D341Med (cell line): ENCODE measurements at regions not wholly inside any gene's neighbourhood (a gene's known extent, or its start where the extent isn't known, plus 50 kb on each side); places are given as distances from the start of the nearest gene placed in this dataset.

Experiments used
- DNase-seq: peaks from one replicate; pipeline ENCODE4 v3.0.0; 2012; ENCODE audit warnings: low spot score

DNA sequence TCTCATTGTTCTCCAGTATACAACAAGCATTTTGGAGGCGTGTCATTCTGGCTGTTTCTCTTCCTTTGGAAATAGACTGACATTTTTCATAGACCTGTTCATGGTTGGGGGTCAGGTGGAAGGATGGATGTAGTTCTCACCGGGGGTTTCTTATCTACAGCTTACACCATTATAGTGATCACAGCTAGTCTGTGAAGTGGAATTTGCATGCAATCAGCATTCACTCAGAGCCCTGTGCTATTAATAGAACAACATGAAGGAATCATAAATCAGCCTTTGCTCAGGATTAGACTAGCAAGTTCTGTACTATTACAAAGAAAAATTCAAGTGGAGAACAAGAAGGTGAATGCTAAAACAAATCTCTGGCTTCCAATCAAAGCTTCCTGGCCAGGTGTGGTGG, 132.6 kb upstream of the PUDP start:
- no peak for DNase-seq

DNA sequence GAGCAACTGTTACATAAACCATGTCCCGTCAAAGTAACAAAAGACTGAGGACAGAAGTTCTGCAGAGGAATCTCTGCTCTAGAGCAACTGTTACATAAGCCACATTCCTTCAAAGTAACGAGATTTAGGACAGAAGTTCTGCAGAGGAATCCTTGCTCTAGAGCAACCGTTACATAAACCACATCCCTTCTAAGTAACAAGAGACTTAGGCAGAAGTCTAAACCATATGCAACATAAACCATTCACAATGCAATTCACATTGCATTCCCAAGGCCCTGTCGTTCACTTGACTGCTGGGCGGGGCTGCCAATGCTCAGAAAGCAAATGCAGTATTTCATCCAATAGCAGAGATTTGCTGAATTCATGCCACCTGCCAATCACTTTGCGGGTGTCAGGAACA, 124.4 kb upstream of the PUDP start:
- DNase-seq: no peak

- DNase-seq: no peak
Measured at GRCh38 chrX:7270933-7271332, 123.0 kb upstream of the PUDP start.

DNA sequence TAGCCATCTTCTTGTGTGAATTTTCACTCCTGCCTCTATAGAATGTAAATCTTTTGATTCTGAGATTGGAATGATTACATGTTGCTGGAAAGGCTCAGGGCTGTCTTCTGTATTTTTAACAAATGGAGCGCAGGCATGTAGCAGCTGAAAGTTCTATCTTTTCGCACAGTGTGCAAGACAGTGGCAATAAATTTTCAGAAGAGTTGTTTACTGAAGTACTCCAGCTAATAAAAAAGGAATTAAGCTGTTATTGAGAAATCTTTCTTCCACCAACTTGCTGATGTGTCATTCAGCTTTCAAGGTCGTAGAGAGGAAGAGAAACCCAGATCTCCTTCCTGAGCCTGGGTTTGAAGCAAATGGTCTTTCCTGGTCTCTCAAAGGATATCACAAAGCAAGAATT, 122.0 kb upstream of the PUDP start:
- no peak for DNase-seq

DNA sequence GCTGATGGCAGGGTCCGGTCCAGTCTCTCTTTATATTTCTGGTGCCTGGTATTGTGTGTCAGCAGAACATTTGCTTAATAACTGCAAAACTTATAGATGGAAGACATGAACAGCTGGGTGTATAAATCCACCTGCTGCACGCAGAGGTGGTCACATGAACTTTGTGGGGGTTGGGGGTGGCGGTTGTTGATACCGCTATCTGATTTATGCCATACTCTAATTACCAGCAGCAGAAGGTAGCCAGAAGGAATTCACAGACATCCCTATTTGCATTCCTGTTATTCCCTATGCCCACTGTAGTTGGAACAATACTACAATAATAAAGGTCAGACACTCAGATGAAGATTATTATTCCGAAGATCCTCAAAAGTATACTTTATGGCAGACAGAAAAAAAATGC, 121.6 kb upstream of the PUDP start:
- DNase-seq: no peak

DNA sequence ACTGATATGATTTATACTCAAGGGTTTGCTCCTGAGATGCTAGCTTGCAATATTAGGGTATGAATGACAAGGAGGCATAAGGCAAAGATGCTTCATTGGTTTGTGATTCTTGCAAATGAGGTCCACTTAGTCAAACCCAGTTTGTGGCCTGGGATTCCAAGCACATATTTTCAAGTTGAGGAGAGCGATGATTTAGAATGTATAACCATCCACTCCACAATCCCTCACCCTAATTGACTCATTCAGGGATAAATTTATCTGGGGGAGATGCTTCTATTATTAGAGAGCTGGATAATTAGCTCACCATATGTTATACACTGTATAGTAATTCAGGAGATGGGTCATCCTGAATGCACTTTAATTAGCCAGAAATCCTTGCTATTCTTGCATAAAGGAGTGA, 118.3 kb upstream of the PUDP start:
- DNase-seq: no peak

- DNase-seq: no peak
Measured at GRCh38 chrX:7264399-7264798, 116.4 kb upstream of the PUDP start.

DNA sequence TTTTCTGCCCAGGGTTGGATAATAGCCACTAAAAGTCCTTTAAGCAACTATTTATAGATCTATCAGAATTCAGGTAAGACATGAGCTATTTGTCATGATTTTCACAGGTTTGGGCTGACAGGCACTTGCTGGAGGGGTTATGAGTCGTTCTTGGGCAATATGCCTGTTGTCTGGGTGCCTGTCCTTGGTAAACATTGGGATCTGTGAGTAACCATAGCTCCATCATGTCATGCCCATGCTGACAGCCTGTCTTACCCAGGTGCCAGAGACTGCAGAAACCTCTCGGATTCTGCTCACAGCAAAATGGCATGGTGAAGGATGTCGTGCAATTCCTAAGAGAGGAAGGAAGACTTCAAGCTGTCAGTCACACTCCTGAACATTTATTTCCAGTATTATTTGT, 116.0 kb upstream of the PUDP start:
- no peak for DNase-seq

DNA sequence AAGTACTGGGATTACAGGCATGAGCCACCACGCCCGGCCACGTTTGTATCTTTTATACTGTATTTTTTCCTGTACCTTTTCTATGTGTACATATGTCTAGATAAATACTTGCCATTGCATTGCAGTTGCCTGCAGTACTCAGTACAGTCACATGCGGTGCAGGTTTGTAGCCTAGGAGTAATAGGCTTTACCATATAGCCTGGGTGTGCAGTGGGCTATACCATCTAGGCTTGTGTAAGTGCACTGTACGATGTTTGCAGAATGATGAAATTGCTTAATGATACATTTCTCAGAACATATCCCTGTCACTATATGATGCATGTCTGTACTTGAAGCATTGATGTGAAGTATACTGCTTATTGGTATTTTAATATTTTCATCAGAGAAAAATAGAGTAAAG, 115.4 kb upstream of the PUDP start:
- DNase-seq: no peak

DNA sequence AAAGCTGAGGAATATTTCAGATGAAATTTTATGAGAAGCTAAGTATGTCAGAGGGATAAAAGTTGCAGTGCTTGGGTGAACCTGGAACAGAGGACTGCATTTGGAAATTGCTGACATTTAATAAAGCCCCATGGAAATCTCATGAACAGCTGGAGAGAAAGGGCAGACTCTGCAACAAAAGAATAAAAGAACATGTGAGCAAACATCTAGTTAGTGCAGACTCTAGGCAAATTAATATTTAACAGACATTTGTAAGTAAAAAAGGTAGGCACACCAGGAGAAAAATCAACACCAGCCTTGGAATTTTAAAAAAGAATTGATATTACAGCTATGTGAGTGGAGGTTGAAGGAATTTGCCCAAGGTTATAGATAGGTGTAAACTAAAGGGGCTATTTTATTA, 114.6 kb upstream of the PUDP start:
- no peak for DNase-seq

GRCh38 chrX:7261672-7262332, 113.8 kb upstream of the PUDP start:
- DNase-seq: no peak

- DNase-seq: no peak
Measured at GRCh38 chrX:7254144-7254543, 106.2 kb upstream of the PUDP start.

DNA sequence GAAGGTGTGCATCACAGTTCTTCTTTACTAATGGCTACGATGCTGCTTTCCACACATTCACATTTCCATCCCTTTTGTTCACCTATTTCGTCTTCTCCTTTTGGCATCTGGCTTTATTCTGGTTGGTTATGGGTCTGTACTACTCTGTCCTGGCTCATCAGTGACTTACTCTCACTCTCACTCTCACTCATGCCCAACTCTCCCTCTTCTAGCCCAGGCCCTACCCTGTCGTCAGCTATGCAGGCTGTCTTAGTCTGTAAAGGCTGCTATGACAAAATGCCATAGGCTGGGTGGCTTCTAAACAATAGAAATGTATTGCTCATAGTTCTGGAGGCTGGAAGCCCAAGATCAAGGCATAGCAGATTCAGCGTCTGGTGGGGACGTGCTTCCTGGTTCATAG, 105.6 kb upstream of the PUDP start:
- DNase-seq: no peak

DNA sequence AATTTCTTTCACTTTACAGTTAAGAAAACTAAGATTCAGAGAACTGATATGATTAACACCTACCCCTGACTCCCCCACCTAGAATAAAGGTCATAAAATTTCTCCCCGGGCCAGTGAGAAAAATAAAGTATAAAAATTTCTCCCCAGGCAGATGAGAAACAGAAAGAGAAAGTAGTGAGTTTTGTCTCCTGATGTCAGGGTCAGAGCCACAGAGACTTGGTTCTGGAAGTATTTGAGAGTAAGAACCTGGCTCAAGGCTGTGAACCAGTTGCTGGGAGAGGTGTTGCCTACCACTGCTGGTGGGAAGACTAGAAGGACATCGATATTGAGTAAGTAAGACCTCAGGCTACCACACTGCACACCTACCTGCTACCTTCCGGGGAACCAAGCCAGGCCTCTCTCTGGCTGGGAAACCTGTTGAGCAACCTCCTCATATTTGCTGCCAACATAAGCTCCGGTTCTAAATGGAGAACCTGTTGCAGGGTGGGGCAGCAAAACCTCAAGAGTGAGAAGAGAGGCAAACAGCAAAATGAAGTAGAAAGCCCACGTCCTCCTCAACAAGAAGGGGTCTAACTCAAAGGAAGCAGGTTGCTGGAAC, 104.2 kb upstream of the PUDP start:
- no peak for DNase-seq

DNA sequence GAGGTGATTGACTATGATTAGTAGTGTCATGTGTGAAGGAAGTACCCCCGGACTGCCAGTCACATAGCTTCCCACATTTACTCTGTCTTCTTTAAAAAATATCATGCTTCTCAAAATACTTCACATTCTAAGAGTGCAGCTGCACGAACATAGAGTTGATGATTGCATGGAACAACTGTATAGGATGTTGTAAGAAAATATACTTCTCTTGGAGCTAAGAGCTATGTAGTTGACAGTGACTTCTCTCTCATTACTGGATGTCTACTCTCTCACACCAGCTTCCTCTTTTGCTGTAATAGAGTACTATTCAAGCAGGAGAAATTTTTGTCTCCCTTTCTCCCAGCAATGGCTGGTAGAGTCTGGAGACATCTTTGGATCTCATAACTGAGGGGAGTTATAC, 99.4 kb upstream of the PUDP start:
- no peak for DNase-seq

DNA sequence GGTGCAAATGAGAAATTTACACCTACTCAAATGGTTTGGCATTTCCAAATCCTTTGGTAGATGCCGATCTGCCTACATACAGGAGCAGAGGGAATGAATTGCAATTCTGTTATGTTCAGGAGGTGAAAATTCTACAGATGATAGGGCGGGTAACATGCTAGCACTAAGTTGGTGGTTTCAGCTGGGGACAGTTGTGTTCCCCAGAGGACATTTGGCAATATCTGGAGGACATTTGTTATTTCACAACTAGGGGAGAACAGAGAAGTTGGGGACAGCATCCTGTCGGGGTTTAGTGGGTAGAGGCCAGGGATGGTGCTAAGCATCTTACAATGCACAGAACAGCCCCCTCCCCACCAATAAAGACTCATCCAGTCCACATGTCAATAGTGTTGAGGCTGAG, 96.5 kb upstream of the PUDP start:
- no peak for DNase-seq

GRCh38 chrX:7242613-7243012, 94.7 kb upstream of the PUDP start:
- DNase-seq: no peak

DNA sequence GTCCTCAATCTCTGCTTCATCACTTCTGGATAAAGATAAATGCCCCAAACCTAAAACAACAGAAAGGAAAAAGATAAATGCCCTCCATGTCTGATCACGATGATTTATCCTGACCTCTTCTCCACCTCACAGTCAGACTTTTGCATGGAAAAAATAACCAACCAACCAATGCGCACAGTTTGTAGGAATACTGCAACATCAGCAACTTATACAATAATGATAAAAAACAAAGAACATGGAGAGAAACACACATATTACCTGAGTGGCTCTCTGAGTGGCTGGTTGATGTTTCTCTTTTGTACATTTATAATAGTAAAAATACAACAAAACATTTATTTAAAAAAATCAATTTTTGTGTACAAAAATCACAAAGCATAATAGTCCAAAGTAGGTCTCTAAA, 93.0 kb upstream of the PUDP start:
- DNase-seq: no peak

DNA sequence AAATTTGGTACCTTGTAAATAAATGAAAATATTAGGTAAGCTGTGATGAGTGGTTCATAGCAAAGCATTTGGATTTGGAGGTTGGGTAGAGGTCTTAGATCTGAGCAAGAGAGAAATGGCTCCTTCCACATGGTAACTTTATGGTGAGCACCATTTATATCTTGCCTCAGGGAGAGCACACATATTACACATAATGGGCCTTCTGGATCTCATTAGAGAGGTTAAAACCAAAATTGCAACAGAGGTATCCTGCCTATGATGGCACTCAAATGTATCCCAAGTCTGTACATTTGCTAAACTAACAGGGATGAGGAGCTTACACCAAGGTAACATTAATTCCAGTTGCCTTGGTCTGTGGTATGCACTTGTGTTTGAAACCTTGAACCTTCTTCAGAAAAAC, 87.1 kb upstream of the PUDP start:
- DNase-seq: no peak

- no peak for DNase-seq
Measured at GRCh38 chrX:7233580-7234406, 85.8 kb upstream of the PUDP start.

GRCh38 chrX:7228226-7228625, 80.3 kb upstream of the PUDP start:
- DNase-seq: no peak

- DNase-seq: no peak
Measured at GRCh38 chrX:7225338-7225737, 77.4 kb upstream of the PUDP start.

GRCh38 chrX:7223271-7223670, 75.3 kb upstream of the PUDP start:
- DNase-seq: no peak

GRCh38 chrX:7220121-7220520, 72.2 kb upstream of the PUDP start:
- no peak for DNase-seq
